ENCODE measurements at regions not wholly inside any gene's neighbourhood (a gene's known extent, or its start where the extent isn't known, plus 50 kb on each side); places are given as distances from the start of the nearest gene placed in this dataset.

DNA sequence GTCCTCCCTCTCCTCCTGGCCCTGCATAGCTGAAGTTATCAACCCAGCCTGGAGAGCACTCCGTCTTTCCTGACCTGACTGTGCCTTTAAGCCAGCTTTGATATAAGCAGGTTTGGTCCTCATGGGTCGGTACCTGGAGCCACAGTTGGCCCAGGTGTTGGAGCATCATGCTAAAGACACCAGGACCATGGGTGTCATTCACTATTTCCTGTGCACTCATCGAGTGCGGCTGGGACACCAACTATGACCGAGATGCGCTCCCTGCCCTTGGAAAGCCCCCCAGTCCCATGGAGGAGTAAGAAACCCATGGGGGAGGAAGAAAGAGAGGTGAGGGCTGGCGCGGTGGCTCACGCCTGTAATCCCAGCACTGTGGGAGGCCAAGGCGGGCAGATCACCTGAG, 78.9 kb upstream of the CCND2 start:
- TF ChIP-seq ARNTL (CRISPR knock-in tag; IDR thresholded peaks at IDR 0.05; ENCODE audit: borderline replicate concordance, low read depth): no peak
- no peak for TF ChIP-seq RARB (CRISPR knock-in tag; IDR thresholded peaks at IDR 0.05)
